GM23338 (cell line): ENCODE measurements at regions not wholly inside any gene's neighbourhood (a gene's known extent, or its start where the extent isn't known, plus 50 kb on each side); places are given as distances from the start of the nearest gene placed in this dataset.

Experiments used
- ATAC-seq: fragments of 200-7000 bp; cut with Tn5 transposase; 3 replicates; pipeline ENCODE4 v1.9.1; 2020
- DNase-seq: peaks from one replicate; pipeline ENCODE4 v3.0.0-alpha.2; 2015; ENCODE audit warnings: low spot score
- H2AFZ ChIP-seq: fragments of 200-600 bp; sonication (generic); 2 replicates; pipeline ENCODE4 v1.8.0; 2016; ENCODE audit warnings: antibody characterized with exemption, mild to moderate bottlenecking, moderate library complexity
- H3F3A ChIP-seq: fragments of 200-600 bp; sonication (generic); replicated peaks from 2 replicates; pipeline ENCODE4 v1.8.0; 2017; ENCODE audit warnings: antibody characterized with exemption, mixed run types, low read depth
- H3K27ac ChIP-seq: fragments of 200-600 bp; sonication (generic); 2 replicates; pipeline ENCODE4 v1.6.1; 2016; ENCODE audit warnings: low read depth
- H3K27me3 ChIP-seq: fragments of 200-600 bp; sonication (generic); 2 replicates; pipeline ENCODE4 v1.8.0; 2016; ENCODE audit warnings: mild to moderate bottlenecking, mixed run types, moderate library complexity; ENCODE audit not compliant: insufficient read depth
- H3K36me3 ChIP-seq: fragments of 200-600 bp; sonication (generic); 2 replicates; pipeline ENCODE4 v1.8.0; 2016; ENCODE audit warnings: mild to moderate bottlenecking; ENCODE audit not compliant: insufficient read depth
- H3K4me1 ChIP-seq: fragments of 200-600 bp; sonication (generic); 2 replicates; pipeline ENCODE4 v1.8.0; 2016; ENCODE audit warnings: mild to moderate bottlenecking, moderate library complexity; ENCODE audit not compliant: insufficient read depth
- H3K4me2 ChIP-seq: fragments of 200-600 bp; sonication (generic); 2 replicates; pipeline ENCODE4 v1.7.1; 2017; ENCODE audit warnings: mixed run types
- H3K4me3 ChIP-seq: fragments of 200-600 bp; sonication (generic); 2 replicates; pipeline ENCODE4 v1.6.1; 2016; ENCODE audit warnings: mixed run types
- H3K79me2 ChIP-seq: fragments of 200-600 bp; sonication (generic); replicated peaks from 2 replicates; pipeline ENCODE4 v1.8.0; 2017; ENCODE audit warnings: mild to moderate bottlenecking; ENCODE audit not compliant: insufficient read depth
- H3K9me2 ChIP-seq: fragments of 200-600 bp; sonication (generic); 2 replicates; pipeline ENCODE4 v1.8.0; 2017; ENCODE audit not compliant: insufficient read depth
- H4K20me1 ChIP-seq: fragments of 200-600 bp; sonication (generic); replicated peaks from 2 replicates; pipeline ENCODE4 v1.8.0; 2017; ENCODE audit warnings: mild to moderate bottlenecking; ENCODE audit not compliant: insufficient read depth
- H3K27ac Mint-ChIP-seq: 2 replicates; pipeline ENCODE4 v1.8.0; 2020; ENCODE audit warnings: inconsistent platforms, mild to moderate bottlenecking, moderate library complexity, mixed read lengths
- H3K27me3 Mint-ChIP-seq: 3 replicates; pipeline ENCODE4 v1.8.0; 2022; ENCODE audit warnings: low read depth, mild to moderate bottlenecking, moderate library complexity, mixed read lengths, inconsistent platforms; ENCODE audit not compliant: insufficient read depth, poor library complexity
- H3K36me3 Mint-ChIP-seq: 3 replicates; pipeline ENCODE4 v1.8.0; 2021; ENCODE audit warnings: low read depth, mild to moderate bottlenecking, inconsistent platforms, moderate library complexity, mixed read lengths
- H3K4me1 Mint-ChIP-seq: 3 replicates; pipeline ENCODE4 v1.8.0; 2020; ENCODE audit warnings: mild to moderate bottlenecking, inconsistent platforms, mixed read lengths
- H3K4me3 Mint-ChIP-seq: 3 replicates; pipeline ENCODE4 v1.8.0; 2021; ENCODE audit warnings: moderate library complexity, mild to moderate bottlenecking, inconsistent platforms, mixed read lengths
- H3K9me3 Mint-ChIP-seq: 3 replicates; pipeline ENCODE4 v1.8.0; 2020; ENCODE audit warnings: moderate library complexity, mild to moderate bottlenecking, inconsistent platforms, mixed read lengths
- EZH2phosphoT487 ChIP-seq: fragments of 200-600 bp; sonication (generic); IDR thresholded peaks from one replicate; pipeline ENCODE4 v1.8.1; 2018; ENCODE audit warnings: antibody characterized with exemption; ENCODE audit not compliant: unreplicated experiment
- NANOG ChIP-seq: IDR thresholded peaks from 2 replicates; pipeline ENCODE4 v1.6.1; 2016; ENCODE audit warnings: antibody characterized with exemption, borderline replicate concordance
- POLR2AphosphoS5 ChIP-seq: IDR thresholded peaks from 2 replicates; pipeline ENCODE4 v1.6.1; 2016; ENCODE audit warnings: antibody characterized with exemption, low read depth
- ZNF114 ChIP-seq: fragments of 250-450 bp; sonication (Bioruptor Pico); IDR thresholded peaks from 2 replicates; pipeline ENCODE4 v1.5.0; 2020; ENCODE audit warnings: mild to moderate bottlenecking, moderate library complexity
- ZNF331 ChIP-seq: fragments of 250-450 bp; sonication (Bioruptor Pico); IDR thresholded peaks from 2 replicates; pipeline ENCODE4 v1.5.0; 2020; ENCODE audit warnings: low read depth, mild to moderate bottlenecking, moderate library complexity
- ZNF462 ChIP-seq: fragments of 250-450 bp; sonication (Bioruptor Pico); IDR thresholded peaks from 2 replicates; pipeline ENCODE4 v1.5.0; 2020; ENCODE audit warnings: mild to moderate bottlenecking, moderate library complexity
- TF ChIP-seq, protein P1 (sequence below): IDR thresholded peaks from one replicate; pipeline ENCODE4 v1.6.1; 2018; ENCODE audit warnings: antibody characterized with exemption; ENCODE audit not compliant: unreplicated experiment

DNA sequence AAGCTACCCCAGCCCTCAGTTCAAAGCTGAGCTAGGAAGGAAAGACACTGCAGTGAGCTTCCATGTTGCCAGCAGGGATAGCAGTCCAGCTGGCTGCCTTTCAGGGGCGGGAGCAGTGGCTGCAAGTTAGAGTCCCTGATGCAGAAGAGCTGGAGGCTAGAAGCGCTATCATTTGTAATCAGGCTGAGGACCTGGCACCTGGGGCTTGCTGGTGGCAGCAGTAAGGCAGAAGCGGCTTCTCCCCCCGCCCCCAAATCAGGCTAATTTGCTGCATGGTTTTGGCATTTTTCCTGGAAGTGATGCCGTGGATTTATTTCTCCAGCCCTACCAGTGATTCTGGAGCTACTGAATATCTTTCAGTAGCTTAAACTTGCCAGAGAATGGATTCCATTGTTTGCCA, 203.3 kb downstream of the CLCN4 start:
- no peaks in the 10 kb centered on the region for H4K20me1 ChIP-seq
- Mint-ChIP-seq H3K27me3 (no peaks in the 10 kb centered on the region), H3K4me3 (no peak overlapping the region), H3K27ac (no peak overlapping the region), H3K9me3 (no peaks in the 10 kb centered on the region; the same call in 2 of the 3 replicates), H3K36me3 (no peaks in the 10 kb centered on the region), H3K4me1 (no peaks in the 10 kb centered on the region)
- no peaks in the 10 kb centered on the region for H3K4me1 ChIP-seq
- ATAC-seq = no peak
- H3K27me3 ChIP-seq = no peaks in the 10 kb centered on the region
- no peak for DNase-seq
- no peak overlapping the region for H3K27ac ChIP-seq
- TF ChIP-seq ZNF331 (no peak), ZNF462 (CRISPR knock-in tag) (no peak)
- no peak overlapping the region for H3K4me3 ChIP-seq
- H3K79me2 ChIP-seq = no peaks in the 10 kb centered on the region
- no peaks in the 10 kb centered on the region for H3F3A ChIP-seq
- no peaks in the 10 kb centered on the region for H3K36me3 ChIP-seq
- H3K9me2 ChIP-seq = no peaks in the 10 kb centered on the region
- no peak overlapping the region for H2AFZ ChIP-seq
- H3K4me2 ChIP-seq = no peak overlapping the region

- Histone ChIP-seq H3F3A (no peaks in the 10 kb centered on the region), H4K20me1 (no peaks in the 10 kb centered on the region), H3K4me1 (no peaks in the 10 kb centered on the region), H3K4me2 (no peak overlapping the region), H3K9me2 (no peaks in the 10 kb centered on the region), H3K4me3 (no peak overlapping the region), H3K79me2 (no peaks in the 10 kb centered on the region), H3K27me3 (no peaks in the 10 kb centered on the region), H2AFZ (no peak overlapping the region), H3K36me3 (no peaks in the 10 kb centered on the region), H3K27ac (no peak overlapping the region)
- H3K4me3 Mint-ChIP-seq = no peak overlapping the region
- H3K9me3 Mint-ChIP-seq = no peaks in the 10 kb centered on the region; the same call in 2 of the 3 replicates
- ATAC-seq (no peak), DNase-seq (no peak)
- H3K27ac Mint-ChIP-seq = no peak overlapping the region
- no peaks in the 10 kb centered on the region for H3K27me3 Mint-ChIP-seq
- no peaks in the 10 kb centered on the region for H3K4me1 Mint-ChIP-seq
- peaks cover 3% of the 10 kb centered on the region; the same call in 1 of the 3 replicates for H3K36me3 Mint-ChIP-seq
- TF ChIP-seq ZNF331 = no peak
- no peak for TF ChIP-seq EZH2phosphoT487
- no peak for TF ChIP-seq POLR2AphosphoS5
- no peak for TF ChIP-seq NANOG
- TF ChIP-seq, protein P1, sequence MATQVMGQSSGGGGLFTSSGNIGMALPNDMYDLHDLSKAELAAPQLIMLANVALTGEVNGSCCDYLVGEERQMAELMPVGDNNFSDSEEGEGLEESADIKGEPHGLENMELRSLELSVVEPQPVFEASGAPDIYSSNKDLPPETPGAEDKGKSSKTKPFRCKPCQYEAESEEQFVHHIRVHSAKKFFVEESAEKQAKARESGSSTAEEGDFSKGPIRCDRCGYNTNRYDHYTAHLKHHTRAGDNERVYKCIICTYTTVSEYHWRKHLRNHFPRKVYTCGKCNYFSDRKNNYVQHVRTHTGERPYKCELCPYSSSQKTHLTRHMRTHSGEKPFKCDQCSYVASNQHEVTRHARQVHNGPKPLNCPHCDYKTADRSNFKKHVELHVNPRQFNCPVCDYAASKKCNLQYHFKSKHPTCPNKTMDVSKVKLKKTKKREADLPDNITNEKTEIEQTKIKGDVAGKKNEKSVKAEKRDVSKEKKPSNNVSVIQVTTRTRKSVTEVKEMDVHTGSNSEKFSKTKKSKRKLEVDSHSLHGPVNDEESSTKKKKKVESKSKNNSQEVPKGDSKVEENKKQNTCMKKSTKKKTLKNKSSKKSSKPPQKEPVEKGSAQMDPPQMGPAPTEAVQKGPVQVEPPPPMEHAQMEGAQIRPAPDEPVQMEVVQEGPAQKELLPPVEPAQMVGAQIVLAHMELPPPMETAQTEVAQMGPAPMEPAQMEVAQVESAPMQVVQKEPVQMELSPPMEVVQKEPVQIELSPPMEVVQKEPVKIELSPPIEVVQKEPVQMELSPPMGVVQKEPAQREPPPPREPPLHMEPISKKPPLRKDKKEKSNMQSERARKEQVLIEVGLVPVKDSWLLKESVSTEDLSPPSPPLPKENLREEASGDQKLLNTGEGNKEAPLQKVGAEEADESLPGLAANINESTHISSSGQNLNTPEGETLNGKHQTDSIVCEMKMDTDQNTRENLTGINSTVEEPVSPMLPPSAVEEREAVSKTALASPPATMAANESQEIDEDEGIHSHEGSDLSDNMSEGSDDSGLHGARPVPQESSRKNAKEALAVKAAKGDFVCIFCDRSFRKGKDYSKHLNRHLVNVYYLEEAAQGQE = no peak
- no peak for TF ChIP-seq ZNF114 (CRISPR knock-in tag)
These were observed 208.9 kb downstream of the CLCN4 start for GRCh38 chrX:10365532-10366265.
